ENCODE measurements at regions not wholly inside any gene's neighbourhood (a gene's known extent, or its start where the extent isn't known, plus 50 kb on each side); places are given as distances from the start of the nearest gene placed in this dataset.

DNA sequence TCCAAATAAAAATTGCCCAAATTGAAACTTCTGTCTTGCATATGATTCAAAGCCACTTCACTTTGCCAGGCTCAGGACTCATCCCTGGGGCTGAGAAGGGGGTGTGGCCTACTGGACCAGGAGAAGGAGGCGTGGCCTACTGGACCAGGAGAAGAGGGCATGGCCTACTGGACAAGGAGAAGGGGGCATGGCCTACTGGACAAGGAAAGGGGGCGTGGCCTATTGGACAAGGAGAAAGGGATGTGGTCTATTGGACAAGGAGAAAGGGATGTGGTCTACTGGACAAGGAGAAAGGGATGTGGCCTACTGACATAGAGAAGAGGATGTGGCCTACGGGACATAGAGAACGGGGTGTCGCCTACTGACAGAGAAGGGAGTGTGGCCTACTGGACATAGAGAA is 405.3 kb downstream of the RRAGC start:
- no peak for DNase-seq

DNA sequence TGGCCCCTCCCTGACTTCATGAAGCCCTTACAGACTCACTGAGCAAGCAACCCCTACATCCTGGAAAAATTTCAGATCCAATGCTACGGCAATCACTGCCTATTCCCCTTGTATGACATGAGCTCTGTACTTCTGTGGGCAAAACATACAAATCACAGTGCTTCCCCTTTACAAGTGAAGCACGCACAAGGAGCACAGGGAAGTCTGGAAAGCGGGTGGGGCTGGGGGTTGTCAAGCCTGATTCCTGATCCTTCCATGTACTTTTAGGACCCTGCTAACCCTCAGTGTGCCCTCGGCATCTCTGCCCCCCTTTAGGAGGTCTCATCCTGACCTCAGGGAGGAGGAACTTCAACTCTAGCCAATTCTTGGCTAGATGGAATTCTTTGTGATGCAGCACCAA is 405.7 kb upstream of the POU3F1 start:
- no peak for DNase-seq

DNA sequence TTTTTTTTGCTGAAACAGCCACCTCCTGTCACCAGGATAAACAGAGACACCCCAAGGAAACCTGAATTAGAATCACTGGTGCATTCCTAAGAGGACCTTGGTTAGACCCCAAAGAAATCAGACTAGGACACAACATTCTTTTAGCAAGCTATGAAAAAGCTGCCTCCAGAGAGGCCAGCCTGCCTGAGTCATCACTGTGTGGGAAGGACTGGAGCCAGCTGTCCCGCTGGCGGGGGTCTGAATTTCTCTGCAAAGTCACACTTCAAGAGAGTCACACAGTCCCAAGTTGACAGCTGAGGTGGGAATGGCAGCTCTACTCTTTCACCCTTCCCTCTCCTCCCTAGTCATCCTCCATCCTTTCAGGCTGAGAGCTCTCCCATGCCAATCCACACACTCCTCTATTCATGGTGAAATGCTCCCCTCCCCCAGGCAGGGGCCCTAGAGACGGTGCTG is 405.0 kb upstream of the POU3F1 start:
- no peak for DNase-seq

DNA sequence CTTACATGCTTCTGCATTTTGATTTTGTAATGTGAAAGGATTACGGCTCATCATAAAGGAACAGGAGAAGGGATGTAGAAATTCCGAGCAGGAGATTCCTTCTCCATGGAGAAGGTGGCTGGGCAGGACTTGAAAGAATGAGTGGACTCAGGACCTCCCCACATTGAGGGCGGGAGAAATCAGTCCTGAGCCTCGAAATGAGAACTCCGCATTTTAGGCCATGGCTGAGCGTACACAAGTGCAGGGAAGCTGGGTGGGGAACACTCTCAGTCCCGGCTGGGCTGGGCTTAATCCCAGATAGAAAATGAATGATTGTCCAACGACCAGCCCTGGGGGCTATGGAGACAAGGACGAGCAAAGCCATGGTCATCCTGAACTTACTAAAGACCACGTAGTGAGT is 402.3 kb upstream of the POU3F1 start:
- DNase-seq = no peak

DNA sequence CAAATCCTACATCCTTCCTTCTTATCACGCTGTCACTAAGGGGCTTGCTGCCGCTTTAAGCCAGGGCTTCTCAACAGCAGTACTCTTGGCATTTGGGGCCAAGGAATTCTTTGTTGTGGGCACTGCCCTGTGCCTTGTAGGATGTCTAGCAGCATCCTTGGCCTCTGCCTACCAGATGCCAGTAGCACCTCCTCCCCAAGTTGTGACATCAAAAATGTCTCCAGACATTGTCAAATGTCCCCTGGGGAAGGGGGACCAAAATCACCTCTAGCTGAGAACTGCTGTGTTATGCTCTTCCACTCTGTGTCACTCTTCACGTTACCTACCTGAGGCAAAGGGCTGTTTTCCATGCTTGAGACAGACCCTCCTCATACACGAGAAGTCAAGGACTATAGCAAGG is 400.3 kb upstream of the POU3F1 start:
- no peak for DNase-seq

DNA sequence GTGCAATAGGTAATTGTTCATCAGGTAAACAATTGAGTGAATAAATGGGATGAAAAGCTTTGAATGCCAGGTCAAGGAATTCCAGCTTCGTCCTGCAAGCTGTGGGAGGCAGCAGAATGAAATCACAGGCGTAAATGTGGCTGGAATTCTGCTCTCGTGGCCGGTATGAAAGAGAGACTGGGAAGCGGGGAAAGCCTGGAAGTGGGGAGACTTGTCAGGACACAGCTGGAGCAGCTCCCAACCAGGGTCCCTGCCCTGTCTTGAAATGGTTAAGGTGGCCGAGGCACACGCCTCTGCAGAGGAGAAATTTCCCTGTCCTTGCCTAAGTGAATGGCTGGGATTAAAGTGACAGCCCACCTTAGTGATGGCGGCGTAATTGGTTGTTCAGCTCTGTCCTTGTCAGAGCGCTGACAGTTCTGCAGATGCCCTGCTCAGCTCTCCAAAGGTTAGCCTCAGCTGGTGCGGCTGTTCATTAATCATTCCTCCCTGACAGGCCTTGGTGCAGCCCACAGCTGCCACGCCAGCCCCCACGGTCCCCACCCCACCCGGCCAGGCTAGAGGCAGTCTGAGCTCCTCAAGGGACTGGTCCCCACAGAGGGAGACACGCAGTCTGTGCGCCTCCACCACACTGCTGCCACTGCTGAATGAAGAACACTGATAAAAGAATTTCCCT is 398.3 kb upstream of the POU3F1 start:
- no peak for DNase-seq

DNA sequence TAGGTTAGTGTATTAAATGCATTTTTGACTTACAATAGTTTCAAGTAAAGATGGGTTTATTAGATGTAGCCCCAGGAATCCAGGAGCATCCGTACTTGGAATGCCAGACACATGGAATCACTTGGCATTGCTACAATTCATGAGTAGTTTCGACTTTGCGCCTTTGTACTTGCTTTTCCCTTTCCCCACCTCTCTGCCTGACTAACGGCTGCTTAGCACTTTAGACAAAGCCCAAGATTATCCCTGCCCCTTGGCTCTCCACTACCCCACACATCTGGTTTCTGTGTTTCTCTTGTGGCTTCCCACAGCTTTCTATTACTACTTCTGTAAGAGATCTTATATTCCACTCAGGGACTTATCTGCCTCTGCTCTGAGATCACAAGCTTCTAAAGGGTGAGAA is 397.7 kb upstream of the POU3F1 start:
- no peak for DNase-seq

DNA sequence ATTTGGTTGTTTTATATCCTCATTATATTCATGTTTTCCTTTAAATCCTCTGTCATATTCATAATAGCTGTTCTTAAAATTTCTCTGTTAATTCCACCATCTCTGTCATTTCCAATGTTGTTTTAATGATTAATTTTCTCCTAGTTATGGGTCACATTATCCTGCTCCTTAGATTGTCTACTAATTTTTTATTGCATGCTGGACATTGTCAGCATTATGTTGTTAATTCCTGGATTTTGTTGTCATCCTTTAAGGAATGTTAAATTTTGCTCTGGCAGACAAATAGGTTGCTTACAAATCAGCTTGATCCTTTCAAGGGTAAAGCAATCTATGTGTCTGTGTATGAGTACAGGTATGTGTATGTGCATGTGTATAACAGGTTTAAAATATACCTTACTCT is 393.8 kb upstream of the POU3F1 start:
- no peak for DNase-seq

DNA sequence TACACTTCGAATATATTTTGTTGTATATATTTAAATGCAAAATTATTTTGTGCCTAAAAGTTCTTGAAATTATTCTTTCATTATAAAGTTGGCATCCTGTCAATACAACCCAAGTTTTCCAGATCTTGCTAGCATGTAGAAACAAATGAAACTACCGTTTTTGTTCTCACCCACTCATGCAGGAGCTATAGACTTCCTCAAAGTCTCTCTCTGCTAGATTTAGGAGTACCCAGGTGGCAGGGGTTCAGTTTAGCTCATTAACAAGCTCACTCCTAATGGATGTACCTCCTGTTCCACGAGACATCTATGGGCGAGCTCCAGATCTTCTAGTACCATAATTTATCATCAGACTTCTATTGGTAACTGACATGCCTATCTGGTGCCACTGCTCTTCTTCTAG is 390.2 kb upstream of the POU3F1 start:
- no peak for DNase-seq

DNA sequence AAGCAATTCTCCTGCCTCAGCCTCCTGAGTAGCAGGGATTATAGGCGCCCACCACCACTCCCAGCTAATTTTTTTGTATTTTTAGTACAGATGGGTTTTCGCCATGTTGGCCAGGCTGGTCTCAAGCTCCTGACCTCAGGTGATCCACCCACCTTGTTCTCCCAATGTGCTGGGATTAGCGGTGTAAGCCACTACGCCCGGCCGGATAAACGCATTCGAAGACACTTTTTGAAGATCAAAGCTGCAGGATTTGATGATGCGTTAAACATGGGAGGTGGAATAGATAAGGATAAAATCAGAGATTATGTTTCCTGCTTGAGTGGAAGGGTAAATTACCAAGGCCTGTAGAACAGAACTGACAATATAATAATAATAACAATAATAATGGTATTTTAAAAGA is 389.4 kb upstream of the POU3F1 start:
- no peak for DNase-seq

DNA sequence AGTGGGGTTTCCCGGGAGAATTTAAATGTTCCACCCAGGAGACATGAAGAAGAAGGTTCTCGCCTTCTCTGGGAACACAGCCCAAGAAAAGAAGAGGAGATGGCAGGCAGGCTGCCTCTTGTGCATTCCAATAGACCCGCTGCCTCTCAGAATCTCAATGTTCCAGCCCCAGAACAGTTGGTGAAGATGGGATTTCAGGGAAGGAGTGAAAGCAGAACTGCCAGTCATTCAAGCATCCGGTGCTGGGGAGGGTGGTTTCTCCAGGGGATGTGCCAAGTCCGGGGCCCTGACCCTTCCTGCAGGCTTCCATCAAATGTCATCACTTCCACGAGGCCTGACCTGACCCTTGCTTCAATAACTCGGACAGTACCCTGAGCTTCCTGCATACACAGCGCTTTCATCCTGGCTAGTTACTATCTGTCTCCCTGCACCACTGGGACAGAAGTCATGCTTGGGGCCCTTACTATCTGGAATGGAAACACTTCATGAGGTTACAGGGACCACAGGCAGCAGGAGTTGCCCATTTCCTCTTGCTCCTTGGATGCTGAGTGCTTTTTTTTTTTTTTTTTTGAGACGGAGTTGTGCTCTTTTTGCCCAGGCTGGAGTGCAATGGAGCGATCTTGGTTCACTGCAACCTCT is 386.6 kb upstream of the POU3F1 start:
- DNase-seq = no peak

DNA sequence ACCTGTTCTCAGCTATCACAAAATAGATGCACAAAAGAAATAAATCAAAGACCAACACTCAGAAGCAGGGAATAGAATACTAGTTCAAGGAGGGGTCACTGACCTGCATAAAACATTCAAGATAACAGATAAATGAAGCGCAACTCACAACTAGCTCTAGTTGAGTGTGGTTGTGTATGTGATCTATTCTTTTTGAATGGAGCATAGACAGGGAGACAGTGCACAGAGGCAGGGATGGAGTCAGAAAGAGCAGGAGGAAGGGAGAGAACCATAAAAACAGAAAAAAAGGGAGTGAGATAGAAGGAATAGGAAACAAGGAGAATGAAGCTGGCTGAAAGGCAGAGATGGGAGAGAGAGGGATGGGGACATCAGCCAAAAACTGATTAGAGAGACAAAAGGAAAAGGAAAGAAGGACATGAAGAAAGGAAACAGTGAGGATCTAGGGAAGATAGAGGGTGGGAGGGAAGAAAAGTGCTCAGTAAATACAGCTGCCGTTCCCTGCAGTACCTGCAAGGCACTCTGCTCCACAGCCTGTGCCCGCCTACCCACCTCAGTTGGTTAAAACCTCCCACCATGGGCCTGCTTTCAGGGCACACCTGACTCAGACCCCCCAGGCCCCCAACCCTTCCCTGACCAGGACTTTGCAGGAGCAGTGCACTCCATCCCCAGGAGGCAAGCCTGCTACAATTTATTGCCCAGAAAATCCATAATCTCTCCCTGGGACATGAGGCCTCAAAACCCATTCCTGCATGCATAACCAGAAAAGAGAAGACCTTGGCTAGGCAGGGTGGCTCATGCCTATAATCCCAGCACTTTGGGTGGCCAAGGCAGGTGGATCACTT is 385.2 kb upstream of the POU3F1 start:
- no peak for DNase-seq

DNA sequence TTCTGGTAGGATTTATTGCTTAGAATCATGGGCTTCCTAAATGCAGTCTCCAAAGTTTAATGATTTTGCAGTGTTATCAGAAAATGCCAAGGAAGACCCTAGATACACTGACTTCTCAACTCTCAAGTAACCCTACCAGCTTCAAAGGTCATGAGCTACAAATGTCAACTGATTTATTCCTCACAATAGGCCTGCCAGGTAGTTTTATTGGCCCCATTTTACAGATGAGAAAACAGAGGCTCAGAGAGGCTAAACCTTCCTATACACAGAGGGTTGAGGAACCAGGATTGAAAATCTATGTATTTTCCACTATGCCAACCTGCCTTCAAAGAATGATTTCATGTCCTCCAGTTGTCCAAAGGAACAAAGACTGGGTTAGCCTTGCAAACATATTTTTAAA is 384.4 kb upstream of the POU3F1 start:
- DNase-seq = no peak

DNA sequence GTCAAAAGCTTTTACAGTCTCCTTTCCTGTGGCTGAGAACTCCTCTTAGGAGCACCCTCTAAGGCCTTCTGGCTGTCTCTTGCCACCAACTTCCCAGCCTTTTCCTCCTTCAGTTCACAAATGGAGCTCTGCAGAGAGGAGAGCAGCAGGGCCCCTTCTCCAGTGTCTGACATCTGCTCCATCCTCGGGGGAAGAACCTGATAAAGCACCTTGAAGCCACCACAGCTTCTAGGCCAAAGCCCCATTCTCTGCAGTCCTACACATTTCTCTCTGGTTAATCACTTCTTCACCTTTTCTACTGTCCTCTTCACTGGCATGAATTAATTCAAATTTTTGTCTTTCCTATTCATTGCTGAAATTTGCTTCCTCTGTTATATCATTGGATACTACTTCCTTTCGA is 378.1 kb upstream of the POU3F1 start:
- no peak for DNase-seq

DNA sequence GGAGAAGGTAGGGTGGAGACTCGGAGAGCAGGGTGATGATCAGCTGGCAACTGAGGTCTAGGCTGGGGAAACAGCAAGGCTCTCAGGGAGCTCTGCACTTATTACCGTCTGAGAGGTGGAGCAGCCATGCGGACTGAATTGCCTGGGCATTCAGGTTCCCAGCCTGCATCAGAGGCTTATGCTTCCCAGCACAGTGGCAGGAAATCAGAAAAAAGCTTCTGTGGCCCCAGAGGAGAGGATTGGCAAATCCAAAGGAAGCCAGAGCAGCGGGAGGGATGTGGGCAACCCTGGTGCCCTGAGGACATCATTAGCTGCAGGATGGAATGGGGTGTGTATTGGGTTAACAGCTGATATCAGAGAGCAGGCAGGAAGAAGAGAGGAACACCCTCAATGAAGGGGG is 374.1 kb upstream of the POU3F1 start:
- DNase-seq = no peak

DNA sequence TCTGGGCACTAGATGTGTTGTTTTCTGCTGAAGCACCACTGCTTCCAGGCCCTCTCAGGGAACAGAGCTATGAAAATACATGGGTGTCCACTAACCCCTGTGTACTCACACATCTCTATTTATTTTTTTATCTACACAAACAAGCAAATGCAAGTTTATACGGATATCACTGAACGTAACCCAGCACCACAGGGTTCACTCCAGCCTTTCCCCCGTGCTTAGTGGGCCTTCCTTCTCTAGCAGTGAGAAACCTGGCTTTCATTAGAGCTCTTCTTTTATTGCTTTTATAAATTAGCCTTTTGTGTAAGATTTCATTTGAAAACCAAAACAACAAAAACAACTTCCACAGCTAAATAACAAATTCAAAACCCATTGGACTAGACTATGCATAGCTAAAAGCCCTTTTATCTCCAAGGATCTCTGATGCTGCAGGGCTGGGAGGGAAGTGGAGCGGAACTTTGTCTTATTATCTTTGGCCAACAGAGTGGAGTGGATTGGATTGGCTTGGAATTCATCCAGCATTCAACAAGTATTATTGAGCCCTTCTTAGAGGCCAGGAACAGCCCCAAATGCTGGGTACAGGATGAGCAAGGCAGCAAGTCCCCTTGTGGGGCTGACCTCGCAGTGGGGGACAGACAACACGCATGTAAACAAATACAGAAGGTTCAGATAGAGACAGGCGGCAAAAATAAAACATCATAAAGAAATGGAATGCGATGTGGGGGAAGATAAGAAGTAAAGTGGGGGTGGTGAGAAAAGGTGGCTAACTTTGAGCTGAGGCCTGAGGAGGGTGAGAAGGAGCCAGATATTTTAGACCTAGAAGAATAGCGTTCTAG is 371.8 kb upstream of the POU3F1 start:
- DNase-seq = no peak

DNA sequence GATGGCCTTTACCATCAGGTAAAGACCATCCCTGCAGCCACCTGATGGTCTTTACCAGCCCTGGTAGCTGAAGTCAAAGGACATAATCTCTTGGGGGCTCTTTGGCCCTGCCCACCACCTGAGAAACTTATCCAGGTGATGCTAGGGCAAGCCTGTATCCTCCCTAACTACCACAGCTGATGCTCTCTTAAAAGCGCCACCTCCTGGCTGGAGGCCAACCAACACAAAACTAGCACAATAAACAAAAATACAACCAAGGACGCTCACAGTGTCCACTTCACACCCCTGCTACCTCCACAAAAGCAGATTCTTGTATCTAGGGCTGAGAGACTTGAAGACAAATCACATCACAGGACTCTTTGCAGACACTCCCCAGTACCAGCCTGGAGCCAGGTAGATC is 357.1 kb upstream of the POU3F1 start:
- no peak for DNase-seq

DNA sequence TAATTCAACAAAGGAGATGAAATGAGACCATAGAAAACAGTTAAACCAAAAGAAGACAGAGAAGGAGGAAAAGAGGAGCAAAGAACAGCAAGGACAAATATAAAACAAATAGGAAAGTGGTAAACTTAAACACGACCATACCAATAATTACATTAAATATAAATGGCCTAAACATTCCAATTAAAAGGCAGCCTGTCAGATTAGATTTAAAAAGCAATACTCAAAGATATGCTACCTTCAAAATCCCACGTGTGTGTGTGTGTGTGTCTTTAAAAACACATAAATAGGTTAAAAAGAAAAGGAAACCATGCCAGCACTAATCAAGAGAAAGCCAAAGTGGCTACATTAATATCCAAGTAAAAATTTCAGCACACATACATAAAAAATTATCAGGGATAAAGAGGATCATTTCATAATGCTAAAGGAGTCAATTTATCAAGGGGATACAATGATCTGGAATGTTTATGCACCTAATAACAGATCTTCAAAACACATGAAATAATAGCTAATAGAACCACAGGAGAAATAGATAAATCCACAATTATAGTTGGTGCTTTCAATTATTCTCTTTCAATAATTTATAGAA is 355.7 kb upstream of the POU3F1 start:
- no peak for DNase-seq

DNA sequence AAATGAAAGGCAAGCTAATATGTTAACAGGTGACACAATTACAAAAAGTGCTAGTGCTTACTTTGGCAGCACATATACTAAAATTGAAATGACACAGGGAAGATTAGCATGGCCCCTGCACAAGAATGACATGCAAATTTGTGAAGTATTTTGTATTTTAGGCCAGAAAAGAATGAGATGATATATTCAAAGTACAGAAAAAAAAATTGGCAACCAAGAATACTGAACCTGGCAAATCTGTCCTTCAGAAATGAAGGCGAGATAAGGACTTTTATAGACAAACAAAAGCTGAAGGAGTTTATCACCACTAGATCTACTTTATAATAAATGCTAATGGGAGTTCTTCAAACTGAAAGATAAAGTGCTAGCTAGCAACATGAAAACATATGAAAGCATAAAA is 350.0 kb upstream of the POU3F1 start:
- DNase-seq = no peak

DNA sequence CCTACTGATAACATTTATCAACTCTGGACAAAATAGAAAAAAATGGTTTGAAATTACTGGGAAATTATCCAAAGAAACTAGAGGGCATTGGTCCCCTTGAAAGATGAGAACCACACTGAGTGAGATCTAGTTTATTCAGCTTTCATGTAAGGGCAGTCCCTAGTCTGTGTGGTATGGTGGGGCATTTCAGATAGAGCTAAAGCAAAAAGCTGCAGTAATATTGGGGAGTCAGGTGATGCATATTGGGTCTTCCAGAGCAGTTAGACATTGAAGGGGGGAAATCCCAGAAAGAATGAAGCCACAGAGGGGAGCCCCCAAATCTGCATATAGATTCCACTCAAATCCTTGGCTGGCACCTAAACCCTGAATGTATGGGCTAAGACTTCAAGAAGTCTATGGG is 347.7 kb upstream of the POU3F1 start:
- no peak for DNase-seq

DNA sequence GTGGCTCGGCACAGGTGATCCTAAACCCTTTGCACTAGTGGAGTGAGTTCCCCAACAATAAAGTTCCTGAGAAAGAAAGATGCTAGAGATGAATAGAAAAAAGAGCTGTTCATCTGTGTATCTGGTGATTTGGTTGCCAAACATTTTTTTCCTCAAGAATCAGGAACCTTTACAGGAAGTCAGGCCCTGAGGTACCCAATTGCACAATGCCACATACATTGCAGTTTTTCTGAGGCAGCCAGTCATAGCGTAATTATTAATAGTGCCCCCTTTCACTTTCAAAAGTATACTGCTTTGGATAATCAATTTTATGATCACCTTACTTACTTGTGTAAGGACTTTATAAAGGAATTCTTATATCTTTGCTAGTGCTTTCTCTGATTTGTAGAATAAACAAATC is 346.3 kb upstream of the POU3F1 start:
- no peak for DNase-seq

DNA sequence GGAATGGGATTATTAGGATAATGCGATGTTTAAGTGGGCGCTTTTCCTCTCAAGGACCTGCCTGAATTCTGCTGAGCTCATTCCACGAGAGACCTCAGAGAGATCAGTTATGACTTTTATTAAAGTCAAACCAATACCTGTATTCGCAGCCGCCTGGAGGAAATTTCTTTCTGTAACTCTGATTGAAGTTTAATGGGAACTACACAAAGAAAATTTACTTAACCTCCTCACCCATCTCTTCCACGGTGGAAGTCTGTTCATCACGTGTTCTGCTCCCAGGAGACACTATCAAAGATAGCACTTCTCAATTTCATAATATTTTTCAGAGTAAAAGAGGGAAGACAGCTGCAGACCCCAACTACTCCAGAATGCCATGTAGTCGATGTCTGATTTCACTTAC is 334.7 kb upstream of the POU3F1 start:
- DNase-seq = no peak

DNA sequence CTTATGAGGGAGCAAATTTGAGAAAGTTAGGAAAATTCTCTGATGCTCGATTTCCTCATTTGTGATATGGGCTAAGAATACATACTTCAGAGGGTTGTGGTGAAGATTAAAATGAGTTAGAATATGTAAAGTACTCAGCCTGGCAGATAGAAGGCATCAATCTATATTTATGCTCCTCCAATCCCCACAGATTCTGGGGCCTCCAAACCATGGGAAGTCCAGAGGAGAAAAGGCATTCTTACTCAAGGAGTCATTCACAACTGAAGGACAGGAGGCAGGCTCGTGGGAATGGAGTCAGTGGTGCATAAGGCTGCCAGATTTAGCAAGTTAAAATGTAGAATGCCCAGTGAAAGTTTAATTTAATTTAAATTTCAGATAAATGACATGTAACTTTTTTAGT is 330.0 kb upstream of the POU3F1 start:
- no peak for DNase-seq
